HEK293 (cell line): ENCODE measurements at regions not wholly inside any gene's neighbourhood (a gene's known extent, or its start where the extent isn't known, plus 50 kb on each side); places are given as distances from the start of the nearest gene placed in this dataset.

Experiments
- CTCF ChIA-PET: fragments of 350-600 bp; formaldehyde crosslinking; extraction: SDS; loops from one replicate; lab custom pipeline; 2021; ENCODE audit warnings: antibody characterized with exemption; lab: Yijun Ruan, JAX
- POLR2A ChIA-PET: fragments of 300-600 bp; formaldehyde crosslinking; extraction: SDS; loops from one replicate; lab custom pipeline; 2020; ENCODE audit warnings: antibody characterized with exemption, inconsistent platforms; lab: Yijun Ruan, JAX
- H3K27ac ChIP-seq: fragments of 200-500 bp; sonication (Bioruptor generic); 2 replicates; pipeline ENCODE4 v1.5.1; 2014; ENCODE audit warnings: low read depth, low read length, control low read depth, inconsistent platforms; ENCODE audit errors: extremely low read depth
- H3K36me3 ChIP-seq, 2 experiments: fragments of 200-500 bp in 1 of 2; sonication (Bioruptor generic) in 1 of 2; 1 replicate in 1 of 2; 2 replicates in 1 of 2; pipeline ENCODE4 v1.5.1; 2014 to 2017; ENCODE audit warnings: inconsistent platforms in 2 of 2, low read length in 2 of 2; ENCODE audit not compliant: control insufficient read depth in 2 of 2, insufficient read depth in 1 of 2
- H3K4me1 ChIP-seq: fragments of 200-500 bp; sonication (Bioruptor generic); 2 replicates; pipeline ENCODE4 v1.5.1; 2014; ENCODE audit warnings: mild to moderate bottlenecking, low read length, inconsistent platforms; ENCODE audit not compliant: control insufficient read depth, insufficient read depth
- H3K4me3 ChIP-seq: 2 replicates; pipeline ENCODE4 v1.5.1; 2011; ENCODE audit warnings: low read depth, mild to moderate bottlenecking, control low read depth, low read length, moderate library complexity
- H3K9me3 ChIP-seq: fragments of 200-500 bp; sonication (Bioruptor generic); 2 replicates; pipeline ENCODE4 v1.5.1; 2014; ENCODE audit warnings: low read depth, low read length, inconsistent platforms; ENCODE audit not compliant: control insufficient read depth, insufficient read depth
- GLIS2 ChIP-seq: fragments of 450-650 bp; formaldehyde crosslinking; IDR thresholded peaks from 2 replicates; pipeline ENCODE4 v1.5.1; 2016; ENCODE audit warnings: missing biosample characterization, missing genetic modification characterization
- KLF9 ChIP-seq: fragments of 450-650 bp; formaldehyde crosslinking; IDR thresholded peaks from 2 replicates; pipeline ENCODE4 v1.5.1; 2016; ENCODE audit warnings: missing biosample characterization, missing genetic modification characterization, low read depth
- OVOL3 ChIP-seq: fragments of 450-650 bp; formaldehyde crosslinking; IDR thresholded peaks from 2 replicates; pipeline ENCODE4 v1.5.1; 2016; ENCODE audit warnings: missing biosample characterization, missing genetic modification characterization
- SCRT1 ChIP-seq: fragments of 450-650 bp; formaldehyde crosslinking; IDR thresholded peaks from 2 replicates; pipeline ENCODE4 v1.5.1; 2016; ENCODE audit warnings: missing biosample characterization, missing genetic modification characterization, borderline replicate concordance
- TCF7L2 ChIP-seq: IDR thresholded peaks from 2 replicates; pipeline ENCODE4 v1.6.1; 2011; ENCODE audit warnings: low read depth, mild to moderate bottlenecking, inconsistent platforms, low read length, moderate library complexity, borderline replicate concordance
- ZBTB20 ChIP-seq: fragments of 450-650 bp; formaldehyde crosslinking; IDR thresholded peaks from 2 replicates; pipeline ENCODE4 v1.5.1; 2016; ENCODE audit warnings: missing biosample characterization, missing genetic modification characterization
- ZNF10 ChIP-seq: fragments of 450-650 bp; formaldehyde crosslinking; IDR thresholded peaks from 2 replicates; pipeline ENCODE4 v1.5.1; 2017; ENCODE audit warnings: missing biosample characterization, missing genetic modification characterization
- ZNF138 ChIP-seq: fragments of 450-650 bp; formaldehyde crosslinking; IDR thresholded peaks from 2 replicates; pipeline ENCODE4 v1.5.1; 2016; ENCODE audit warnings: missing biosample characterization, missing genetic modification characterization, borderline replicate concordance
- ZNF157 ChIP-seq: fragments of 450-650 bp; formaldehyde crosslinking; IDR thresholded peaks from 2 replicates; pipeline ENCODE4 v1.5.1; 2016; ENCODE audit warnings: missing biosample characterization, missing genetic modification characterization
- ZNF19 ChIP-seq: fragments of 450-650 bp; formaldehyde crosslinking; IDR thresholded peaks from 2 replicates; pipeline ENCODE4; 2016; ENCODE audit warnings: missing biosample characterization, missing genetic modification characterization, low read depth
- ZNF2 ChIP-seq: fragments of 450-650 bp; formaldehyde crosslinking; IDR thresholded peaks from 2 replicates; pipeline ENCODE4 v1.5.1; 2016; ENCODE audit warnings: missing biosample characterization, missing genetic modification characterization
- ZNF202 ChIP-seq: fragments of 450-650 bp; formaldehyde crosslinking; IDR thresholded peaks from 2 replicates; pipeline ENCODE4 v1.5.1; 2016; ENCODE audit warnings: missing biosample characterization, missing genetic modification characterization, borderline replicate concordance
- ZNF223 ChIP-seq: fragments of 450-650 bp; formaldehyde crosslinking; IDR thresholded peaks from 2 replicates; pipeline ENCODE4 v1.5.1; 2016; ENCODE audit warnings: missing biosample characterization, missing genetic modification characterization
- ZNF266 ChIP-seq: fragments of 450-650 bp; formaldehyde crosslinking; IDR thresholded peaks from 2 replicates; pipeline ENCODE4 v1.5.1; 2016; ENCODE audit warnings: missing biosample characterization, missing genetic modification characterization, low read depth
- ZNF366 ChIP-seq: fragments of 450-650 bp; formaldehyde crosslinking; conservative IDR thresholded peaks from 2 replicates; pipeline ENCODE4 v1.5.1; 2016; ENCODE audit warnings: missing biosample characterization, missing genetic modification characterization
- ZNF433 ChIP-seq: fragments of 450-650 bp; formaldehyde crosslinking; IDR thresholded peaks from 2 replicates; pipeline ENCODE4 v1.5.1; 2016; ENCODE audit warnings: missing biosample characterization, missing genetic modification characterization, low read depth
- ZNF48 ChIP-seq: fragments of 450-650 bp; formaldehyde crosslinking; IDR thresholded peaks from 2 replicates; pipeline ENCODE4 v1.5.1; 2016; ENCODE audit warnings: missing biosample characterization, missing genetic modification characterization
- ZNF600 ChIP-seq: fragments of 450-650 bp; formaldehyde crosslinking; IDR thresholded peaks from 2 replicates; pipeline ENCODE4 v1.5.1; 2016; ENCODE audit warnings: missing biosample characterization, missing genetic modification characterization
- ZNF785 ChIP-seq: fragments of 450-650 bp; formaldehyde crosslinking; IDR thresholded peaks from 2 replicates; pipeline ENCODE4 v1.5.1; 2016; ENCODE audit warnings: missing biosample characterization, missing genetic modification characterization
- TF ChIP-seq, protein P1 (sequence below): fragments of 450-650 bp; formaldehyde crosslinking; IDR thresholded peaks from 2 replicates; pipeline ENCODE4 v1.5.1; 2016; ENCODE audit warnings: missing biosample characterization, missing genetic modification characterization
- TF ChIP-seq, protein P2 (sequence below): fragments of 450-650 bp; formaldehyde crosslinking; optimal IDR thresholded peaks from 2 replicates; pipeline ENCODE3; 2016; ENCODE audit warnings: missing biosample characterization, mild to moderate bottlenecking, missing genetic modification characterization
- TF ChIP-seq, protein P3 (sequence below): IDR thresholded peaks from 2 replicates; pipeline ENCODE4 v1.6.1; 2011; ENCODE audit warnings: mild to moderate bottlenecking, low read depth, low read length, borderline replicate concordance
- TF ChIP-seq, protein P4 (sequence below): fragments of 450-650 bp; formaldehyde crosslinking; IDR thresholded peaks from 2 replicates; pipeline ENCODE4 v1.5.1; 2016; ENCODE audit warnings: missing biosample characterization, missing genetic modification characterization, low read depth

DNA sequence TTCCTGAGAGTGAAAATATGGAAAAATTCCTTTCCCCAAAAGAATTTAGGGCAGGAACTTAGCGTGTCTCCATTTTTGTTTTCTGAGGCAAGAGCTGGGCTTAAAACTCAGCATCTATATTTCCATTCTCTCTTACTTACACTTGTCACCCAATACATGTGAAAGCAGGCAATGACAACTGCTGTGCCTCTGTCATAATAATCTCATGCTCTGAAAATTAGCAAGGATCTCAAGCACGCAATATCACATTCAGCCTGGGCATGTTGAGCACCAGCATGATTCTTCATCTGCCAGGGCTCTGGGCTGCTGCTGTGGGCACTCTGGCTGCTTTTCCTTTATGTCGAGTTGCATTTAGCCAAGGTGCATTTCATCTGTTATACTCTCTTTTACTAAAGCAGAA lies 255.5 kb downstream of the SNX10 start (continued):
- TF ChIP-seq ZNF366 (tag by site-specific recombination), result no peak
- no peak for TF ChIP-seq OVOL3 (tag by site-specific recombination)
- TF ChIP-seq ZNF138 (tag by site-specific recombination), result no peak
- TF ChIP-seq KLF9, result no peak
- no peak for TF ChIP-seq ZNF19 (tag by site-specific recombination)
- TF ChIP-seq ZBTB20 (tag by site-specific recombination), result no peak
- no peak for TF ChIP-seq ZNF10 (tag by site-specific recombination)

DNA sequence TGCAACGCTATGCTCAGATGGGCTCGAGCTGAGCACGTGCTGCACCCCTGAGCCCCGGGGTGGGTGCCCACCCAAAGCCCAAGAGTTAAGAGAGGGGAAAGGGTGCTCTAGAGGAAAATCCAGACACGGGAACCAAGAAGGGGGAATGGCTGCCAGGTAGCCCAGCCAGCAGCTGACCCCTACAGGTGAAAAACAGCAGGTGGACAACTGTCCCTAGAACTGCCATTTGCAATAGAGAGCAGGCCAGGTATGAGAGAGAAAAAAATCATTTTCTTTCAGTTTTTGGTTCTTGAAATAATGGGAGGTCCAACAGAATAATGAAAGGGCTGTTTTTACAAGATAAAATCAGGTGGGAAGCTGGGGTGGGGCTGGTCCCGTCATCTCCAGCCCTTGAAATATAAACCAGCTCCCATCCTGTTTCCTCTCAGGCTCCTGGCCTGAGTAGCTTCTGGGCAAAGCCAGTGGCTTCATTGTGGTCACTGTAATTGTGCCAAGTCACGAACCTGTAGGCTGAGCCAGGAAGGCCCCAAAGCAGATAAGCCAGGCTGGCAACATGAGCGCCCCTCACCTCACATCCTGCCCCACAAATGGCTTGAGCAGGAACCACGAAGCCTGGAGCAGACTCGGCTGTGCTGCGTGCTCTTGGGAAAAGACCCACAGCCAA lies 257.8 kb downstream of the SNX10 start:
- H3K4me3 ChIP-seq, result no peak overlapping the region
- TF ChIP-seq ZNF202 (tag by site-specific recombination) (no peak), ZNF785 (tag by site-specific recombination) (no peak), ZNF48 (tag by site-specific recombination) (no peak), ZNF223 (tag by site-specific recombination) (no peak), SCRT1 (tag by site-specific recombination) (no peak), ZNF157 (tag by site-specific recombination) (no peak), TCF7L2 (no peak), GLIS2 (tag by site-specific recombination) (no peak), ZNF266 (tag by site-specific recombination) (no peak), ZNF19 (tag by site-specific recombination) (no peak), ZNF2 (tag by site-specific recombination) (no peak), ZNF433 (tag by site-specific recombination) (no peak), ZNF600 (no peak)
- TF ChIP-seq, protein P1, sequence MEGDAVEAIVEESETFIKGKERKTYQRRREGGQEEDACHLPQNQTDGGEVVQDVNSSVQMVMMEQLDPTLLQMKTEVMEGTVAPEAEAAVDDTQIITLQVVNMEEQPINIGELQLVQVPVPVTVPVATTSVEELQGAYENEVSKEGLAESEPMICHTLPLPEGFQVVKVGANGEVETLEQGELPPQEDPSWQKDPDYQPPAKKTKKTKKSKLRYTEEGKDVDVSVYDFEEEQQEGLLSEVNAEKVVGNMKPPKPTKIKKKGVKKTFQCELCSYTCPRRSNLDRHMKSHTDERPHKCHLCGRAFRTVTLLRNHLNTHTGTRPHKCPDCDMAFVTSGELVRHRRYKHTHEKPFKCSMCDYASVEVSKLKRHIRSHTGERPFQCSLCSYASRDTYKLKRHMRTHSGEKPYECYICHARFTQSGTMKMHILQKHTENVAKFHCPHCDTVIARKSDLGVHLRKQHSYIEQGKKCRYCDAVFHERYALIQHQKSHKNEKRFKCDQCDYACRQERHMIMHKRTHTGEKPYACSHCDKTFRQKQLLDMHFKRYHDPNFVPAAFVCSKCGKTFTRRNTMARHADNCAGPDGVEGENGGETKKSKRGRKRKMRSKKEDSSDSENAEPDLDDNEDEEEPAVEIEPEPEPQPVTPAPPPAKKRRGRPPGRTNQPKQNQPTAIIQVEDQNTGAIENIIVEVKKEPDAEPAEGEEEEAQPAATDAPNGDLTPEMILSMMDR (tag by site-specific recombination), result no peak
- TF ChIP-seq, protein P2, sequence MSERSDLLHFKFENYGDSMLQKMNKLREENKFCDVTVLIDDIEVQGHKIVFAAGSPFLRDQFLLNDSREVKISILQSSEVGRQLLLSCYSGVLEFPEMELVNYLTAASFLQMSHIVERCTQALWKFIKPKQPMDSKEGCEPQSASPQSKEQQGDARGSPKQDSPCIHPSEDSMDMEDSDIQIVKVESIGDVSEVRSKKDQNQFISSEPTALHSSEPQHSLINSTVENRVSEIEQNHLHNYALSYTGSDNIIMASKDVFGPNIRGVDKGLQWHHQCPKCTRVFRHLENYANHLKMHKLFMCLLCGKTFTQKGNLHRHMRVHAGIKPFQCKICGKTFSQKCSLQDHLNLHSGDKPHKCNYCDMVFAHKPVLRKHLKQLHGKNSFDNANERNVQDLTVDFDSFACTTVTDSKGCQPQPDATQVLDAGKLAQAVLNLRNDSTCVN (tag by site-specific recombination), result no peak
- TF ChIP-seq, protein P3, sequence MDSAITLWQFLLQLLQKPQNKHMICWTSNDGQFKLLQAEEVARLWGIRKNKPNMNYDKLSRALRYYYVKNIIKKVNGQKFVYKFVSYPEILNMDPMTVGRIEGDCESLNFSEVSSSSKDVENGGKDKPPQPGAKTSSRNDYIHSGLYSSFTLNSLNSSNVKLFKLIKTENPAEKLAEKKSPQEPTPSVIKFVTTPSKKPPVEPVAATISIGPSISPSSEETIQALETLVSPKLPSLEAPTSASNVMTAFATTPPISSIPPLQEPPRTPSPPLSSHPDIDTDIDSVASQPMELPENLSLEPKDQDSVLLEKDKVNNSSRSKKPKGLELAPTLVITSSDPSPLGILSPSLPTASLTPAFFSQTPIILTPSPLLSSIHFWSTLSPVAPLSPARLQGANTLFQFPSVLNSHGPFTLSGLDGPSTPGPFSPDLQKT, result no peak
- TF ChIP-seq, protein P4, sequence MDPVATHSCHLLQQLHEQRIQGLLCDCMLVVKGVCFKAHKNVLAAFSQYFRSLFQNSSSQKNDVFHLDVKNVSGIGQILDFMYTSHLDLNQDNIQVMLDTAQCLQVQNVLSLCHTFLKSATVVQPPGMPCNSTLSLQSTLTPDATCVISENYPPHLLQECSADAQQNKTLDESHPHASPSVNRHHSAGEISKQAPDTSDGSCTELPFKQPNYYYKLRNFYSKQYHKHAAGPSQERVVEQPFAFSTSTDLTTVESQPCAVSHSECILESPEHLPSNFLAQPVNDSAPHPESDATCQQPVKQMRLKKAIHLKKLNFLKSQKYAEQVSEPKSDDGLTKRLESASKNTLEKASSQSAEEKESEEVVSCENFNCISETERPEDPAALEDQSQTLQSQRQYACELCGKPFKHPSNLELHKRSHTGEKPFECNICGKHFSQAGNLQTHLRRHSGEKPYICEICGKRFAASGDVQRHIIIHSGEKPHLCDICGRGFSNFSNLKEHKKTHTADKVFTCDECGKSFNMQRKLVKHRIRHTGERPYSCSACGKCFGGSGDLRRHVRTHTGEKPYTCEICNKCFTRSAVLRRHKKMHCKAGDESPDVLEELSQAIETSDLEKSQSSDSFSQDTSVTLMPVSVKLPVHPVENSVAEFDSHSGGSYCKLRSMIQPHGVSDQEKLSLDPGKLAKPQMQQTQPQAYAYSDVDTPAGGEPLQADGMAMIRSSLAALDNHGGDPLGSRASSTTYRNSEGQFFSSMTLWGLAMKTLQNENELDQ (tag by site-specific recombination), result no peak
- TF ChIP-seq, all 188 proteins: peak for 0
- ChIA-PET CTCF (interaction anchor here (0.6 to 2.2 kb wide), 10 partner anchors 8 to 181 kb away, joined by 3 to 7 read pairs (median 3); no protein-coding TSS in a partner anchor), POLR2A (no interaction called here)
- H3K9me3 ChIP-seq, result no peaks in the 10 kb centered on the region
- H3K4me1 ChIP-seq, result no peaks in the 10 kb centered on the region
- H3K27ac ChIP-seq, result no peak overlapping the region
- H3K36me3 ChIP-seq, result no peaks in the 10 kb centered on the region
